Eye (tissue), 1 donor: ENCODE measurements at regions not wholly inside any gene's neighbourhood (a gene's known extent, or its start where the extent isn't known, plus 50 kb on each side); places are given as distances from the start of the nearest gene placed in this dataset.

Experiments
- DNase-seq: peaks from one replicate; pipeline ENCODE4 v3.0.0-alpha.2; 2015

DNA sequence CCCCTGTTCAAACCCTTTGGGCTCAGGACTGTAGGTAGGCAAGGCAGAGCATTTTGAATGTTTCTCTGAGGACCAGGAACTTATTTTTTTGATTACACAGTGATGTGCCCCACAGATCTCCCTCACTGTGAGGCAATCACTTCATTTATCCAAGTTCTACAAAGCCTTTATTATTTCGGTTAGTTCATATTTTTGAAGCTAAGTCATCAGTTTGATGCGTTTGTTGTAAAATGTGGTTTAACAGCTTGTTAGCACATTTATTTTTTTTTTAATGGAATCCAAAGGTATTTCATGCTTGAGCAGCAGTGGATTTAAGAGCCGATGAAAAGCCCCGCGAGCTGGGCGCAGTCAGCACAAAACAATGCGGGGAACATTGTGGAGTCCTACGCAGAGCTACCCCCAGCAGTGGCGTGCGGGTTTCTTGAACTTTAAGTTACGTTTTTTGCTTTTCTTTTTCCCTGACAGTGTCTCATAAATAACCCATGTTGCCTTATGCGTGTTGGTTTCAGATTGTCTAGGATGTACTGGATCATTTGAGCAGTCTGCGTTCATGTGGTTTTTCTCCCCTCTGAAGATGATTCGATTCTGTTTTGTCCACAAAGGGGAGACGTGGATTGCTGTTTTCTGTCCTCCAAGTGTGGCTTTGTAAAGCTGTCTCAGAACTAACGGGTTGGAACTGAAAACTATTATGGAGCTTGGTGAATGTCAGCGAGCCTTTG lies 233.6 kb upstream of the BMP2 start:
- peak; percentile 64 for DNase-seq

GRCh38 chr20:6533351-6533750 lies 234.1 kb upstream of the BMP2 start:
- DNase-seq = peak; percentile 53

DNA sequence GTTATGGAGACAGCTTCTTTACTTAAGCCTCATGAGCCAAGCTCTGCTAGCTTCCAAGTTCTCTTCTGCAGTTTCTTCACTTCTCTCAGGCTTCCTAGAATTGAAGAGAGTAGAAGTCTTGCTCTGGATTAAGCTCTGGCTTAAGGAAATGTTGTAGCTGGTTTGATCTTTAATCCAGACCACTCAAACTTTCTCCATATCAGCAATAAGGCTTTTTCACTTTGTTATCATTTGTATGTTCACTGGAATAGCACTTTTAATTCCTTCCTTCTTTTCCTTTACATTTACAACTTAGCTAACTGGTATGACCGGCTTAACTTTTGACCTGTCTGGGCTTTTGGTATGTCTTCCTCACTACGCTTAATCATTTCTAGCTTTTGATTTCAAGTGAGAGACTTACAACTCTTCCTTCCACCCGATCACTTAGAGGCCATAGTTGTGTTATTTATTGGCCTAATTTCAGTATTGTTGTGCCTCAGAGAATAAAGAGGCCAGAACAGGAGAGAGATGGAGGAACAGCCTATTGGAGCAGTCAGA lies 236.6 kb upstream of the BMP2 start:
- no peak for DNase-seq

- no peak for DNase-seq
These were observed 237.2 kb upstream of the BMP2 start for GRCh38 chr20:6530254-6530653.

GRCh38 chr20:6525447-6526303 lies 241.8 kb upstream of the BMP2 start:
- no peak for DNase-seq

DNA sequence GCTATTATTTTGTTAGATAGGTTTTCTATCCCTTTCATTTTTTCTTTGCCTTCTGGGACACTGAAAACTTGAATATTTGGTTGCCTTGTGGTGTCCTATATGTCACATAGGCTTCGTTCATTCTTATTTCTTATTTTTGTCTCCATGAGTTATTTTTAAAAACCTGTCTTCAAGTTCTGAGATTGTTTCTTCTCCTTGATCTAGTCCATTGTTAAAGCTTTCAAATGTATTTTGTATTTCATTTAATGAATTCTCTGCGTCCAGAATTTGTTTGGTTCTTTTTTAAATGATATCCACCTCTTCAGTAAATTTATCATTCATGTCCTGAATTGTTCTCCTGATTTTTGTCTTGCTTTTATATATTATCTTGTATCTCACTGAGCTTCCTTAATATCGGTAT lies 243.2 kb upstream of the BMP2 start:
- DNase-seq = no peak

DNA sequence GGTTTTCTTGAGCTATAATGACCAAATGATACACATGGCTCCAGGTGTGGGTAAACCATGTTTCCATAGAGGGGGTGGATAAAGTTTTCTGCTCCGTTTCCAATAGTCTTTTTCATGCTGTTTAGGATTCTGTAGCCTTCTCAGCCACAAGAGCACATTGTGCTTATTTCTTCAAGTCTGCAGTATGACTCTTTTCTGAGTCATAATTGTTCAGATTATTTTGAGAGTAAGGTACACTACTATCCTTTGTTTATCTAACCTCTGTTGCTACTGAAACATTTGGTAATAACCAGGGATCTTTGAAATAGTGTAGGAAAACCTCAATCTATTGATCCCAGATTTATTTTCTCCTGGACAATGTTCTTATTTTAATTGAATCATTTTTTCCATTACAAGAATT lies 247.9 kb upstream of the BMP2 start:
- DNase-seq = no peak

DNA sequence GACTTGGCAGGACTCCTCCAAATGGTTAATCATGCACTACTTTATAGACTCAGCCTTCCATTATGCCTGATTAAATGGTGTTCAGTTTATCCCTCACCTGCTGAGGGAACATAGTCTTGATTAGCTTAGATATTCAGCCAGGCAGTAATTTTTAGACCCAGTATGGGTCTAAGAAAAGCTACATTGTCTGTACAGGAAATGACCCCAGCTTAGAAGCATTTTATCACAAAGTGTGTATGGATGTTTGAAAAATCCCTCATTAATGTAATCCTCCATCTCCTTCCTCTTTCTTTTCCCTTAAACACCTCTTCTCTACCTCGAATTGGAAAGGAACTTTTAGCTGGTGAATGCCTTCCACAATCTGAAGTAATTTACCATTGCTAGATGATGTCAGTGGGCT lies 252.2 kb upstream of the BMP2 start:
- DNase-seq = no peak

GRCh38 chr20:6513599-6513998 lies 253.9 kb upstream of the BMP2 start:
- DNase-seq = no peak

DNA sequence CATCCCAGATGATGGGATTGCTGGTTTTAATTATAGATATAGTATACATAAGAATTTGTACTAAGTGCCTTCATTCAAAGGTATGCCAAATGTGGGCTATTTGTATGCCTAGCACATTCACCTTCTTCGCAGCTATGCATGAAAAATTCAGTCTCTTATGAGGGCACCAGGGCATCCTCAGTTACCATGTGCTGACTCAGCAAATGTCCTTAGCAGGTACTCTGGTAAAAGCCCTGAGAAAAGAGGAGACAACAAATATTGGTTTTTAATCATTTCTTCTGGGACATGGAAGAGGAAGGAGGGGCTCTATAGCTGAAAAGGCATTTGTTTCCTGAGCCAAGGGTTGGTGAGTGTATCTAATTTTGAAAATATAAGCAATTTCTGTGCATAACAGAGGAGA lies 258.1 kb upstream of the BMP2 start:
- no peak for DNase-seq

DNA sequence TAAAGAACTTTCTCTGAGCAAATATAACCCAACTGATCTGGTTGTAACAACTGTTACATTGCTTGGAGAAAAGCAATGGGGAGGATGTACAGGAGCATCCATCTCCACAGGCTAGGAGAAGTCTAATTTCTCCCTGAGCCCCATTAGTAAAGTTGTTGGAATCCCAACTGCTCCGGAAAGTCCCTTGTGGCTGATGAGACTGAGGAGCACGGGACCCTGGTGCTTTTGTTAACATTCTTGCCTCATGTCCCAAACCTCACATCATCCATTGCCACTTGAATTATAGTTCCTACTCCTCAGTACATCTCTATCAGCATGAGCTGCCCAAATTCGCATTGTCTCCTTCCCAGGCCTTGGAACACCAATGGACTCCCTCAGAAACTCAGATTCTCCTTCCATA lies 260.6 kb upstream of the BMP2 start:
- DNase-seq = no peak

DNA sequence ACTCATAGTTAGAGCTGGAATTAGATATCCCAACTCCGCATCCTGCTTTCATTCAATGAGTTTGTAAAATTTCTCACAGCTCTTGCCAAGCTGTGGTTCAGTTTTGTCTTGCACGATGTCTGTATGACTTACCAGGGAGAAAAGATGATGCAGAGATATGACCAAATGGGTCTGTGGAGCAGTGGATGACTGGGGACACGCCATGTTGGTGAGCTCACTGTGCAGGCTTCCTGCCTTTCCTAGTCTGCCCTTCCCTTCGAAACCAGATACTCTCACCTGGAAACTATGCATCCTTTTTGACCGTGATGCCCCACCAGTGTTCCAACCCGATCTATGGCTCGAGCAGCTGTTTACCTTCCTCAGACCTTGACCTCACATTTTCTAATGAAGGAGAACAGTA lies 262.7 kb upstream of the BMP2 start:
- DNase-seq = no peak

- no peak for DNase-seq
These were observed 263.3 kb upstream of the BMP2 start for GRCh38 chr20:6504179-6504578.

- no peak for DNase-seq
These were observed 264.5 kb upstream of the BMP2 start for GRCh38 chr20:6502999-6503398.

DNA sequence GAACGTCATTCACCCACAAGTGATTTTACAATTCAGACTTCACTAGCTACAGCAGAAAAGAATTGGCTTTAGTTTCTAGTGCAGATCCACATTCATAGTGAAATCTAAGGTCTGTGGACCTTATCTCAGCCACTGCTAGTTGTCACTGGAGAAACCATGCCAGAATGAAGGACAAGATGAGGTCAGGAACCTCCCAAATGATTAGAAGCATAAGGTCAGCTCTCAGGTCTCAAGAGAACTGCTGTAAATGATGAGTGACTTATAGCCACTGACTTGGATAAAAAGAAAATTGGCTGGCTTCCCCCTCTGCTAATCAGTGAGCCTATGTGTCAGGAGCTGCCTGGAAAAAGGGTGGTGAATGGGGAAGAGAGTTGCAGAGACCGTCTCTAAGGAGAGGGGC lies 265.3 kb upstream of the BMP2 start:
- DNase-seq = no peak

DNA sequence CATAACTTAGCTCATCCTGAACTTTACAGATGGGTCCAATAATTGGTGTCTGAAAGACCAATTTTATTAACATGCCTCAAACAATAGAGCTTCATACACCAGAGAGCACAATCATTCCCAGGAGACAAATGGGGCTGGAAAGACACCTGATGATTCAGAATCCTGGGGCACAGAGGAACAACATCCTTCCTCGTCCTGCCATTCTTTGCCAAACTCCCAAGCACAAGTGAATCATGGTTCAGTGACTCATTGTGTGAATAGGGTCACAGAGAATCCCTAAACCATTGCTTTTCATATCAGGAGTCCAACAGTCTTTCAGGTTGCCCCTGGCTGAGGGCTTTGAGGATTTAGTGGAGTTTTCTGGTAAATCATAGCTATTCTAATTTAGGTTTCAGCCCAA lies 266.4 kb upstream of the BMP2 start:
- no peak for DNase-seq

DNA sequence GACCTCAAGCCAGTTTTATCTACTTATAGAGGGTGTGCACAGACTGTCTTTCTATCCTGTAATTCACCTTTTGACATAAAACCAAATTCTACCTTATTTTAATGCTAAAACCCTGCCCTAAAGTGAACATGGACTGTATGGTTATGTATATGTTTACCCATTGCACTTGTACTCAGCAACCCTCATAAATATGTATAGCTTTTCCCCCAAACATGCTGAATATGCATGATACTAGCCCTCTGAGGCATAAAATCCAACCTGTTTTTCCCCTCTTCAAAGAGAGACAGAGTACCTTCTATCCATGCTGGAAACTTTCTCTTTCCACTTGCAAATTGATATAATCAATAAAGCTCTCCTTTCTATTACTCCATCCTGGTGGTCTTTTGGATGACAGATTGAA lies 267.9 kb upstream of the BMP2 start:
- DNase-seq = no peak

DNA sequence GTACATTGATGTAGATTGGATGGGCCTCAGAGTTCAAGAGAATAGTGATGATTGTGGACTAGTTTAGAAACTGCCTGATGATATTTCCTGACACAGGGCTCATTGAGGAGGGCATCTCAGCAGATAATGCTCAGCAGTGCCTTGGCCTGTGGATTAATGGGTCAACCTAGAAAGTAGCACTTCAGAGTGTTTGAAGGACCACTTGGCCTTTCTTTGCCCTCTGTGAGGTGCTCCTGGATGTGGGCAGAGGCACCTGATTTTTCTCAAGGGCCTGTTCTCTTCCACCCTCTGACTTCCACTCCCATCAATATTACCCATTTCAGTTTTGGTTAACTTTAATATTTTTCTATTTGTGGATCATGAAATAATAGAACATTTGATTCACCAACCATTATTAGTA lies 270.6 kb upstream of the BMP2 start:
- DNase-seq = no peak

DNA sequence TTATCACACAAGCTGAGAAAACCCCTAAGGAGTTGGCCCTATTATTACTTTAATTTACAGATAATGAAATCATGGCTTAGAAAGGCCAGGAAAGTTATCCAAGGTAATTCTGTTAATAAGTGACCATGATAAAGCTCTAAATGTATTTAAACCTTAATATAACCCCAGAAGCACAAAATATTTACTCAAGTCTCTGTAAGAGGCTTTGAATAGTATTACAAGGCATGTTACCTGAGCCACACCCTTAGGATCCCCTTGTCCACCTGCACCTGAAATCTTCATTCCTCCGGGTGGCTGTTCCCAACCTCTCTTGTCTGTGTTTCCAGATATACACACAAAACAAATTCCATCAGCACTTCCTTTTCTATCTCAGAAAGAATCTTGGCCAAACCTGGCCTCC lies 271.6 kb upstream of the BMP2 start:
- no peak for DNase-seq

DNA sequence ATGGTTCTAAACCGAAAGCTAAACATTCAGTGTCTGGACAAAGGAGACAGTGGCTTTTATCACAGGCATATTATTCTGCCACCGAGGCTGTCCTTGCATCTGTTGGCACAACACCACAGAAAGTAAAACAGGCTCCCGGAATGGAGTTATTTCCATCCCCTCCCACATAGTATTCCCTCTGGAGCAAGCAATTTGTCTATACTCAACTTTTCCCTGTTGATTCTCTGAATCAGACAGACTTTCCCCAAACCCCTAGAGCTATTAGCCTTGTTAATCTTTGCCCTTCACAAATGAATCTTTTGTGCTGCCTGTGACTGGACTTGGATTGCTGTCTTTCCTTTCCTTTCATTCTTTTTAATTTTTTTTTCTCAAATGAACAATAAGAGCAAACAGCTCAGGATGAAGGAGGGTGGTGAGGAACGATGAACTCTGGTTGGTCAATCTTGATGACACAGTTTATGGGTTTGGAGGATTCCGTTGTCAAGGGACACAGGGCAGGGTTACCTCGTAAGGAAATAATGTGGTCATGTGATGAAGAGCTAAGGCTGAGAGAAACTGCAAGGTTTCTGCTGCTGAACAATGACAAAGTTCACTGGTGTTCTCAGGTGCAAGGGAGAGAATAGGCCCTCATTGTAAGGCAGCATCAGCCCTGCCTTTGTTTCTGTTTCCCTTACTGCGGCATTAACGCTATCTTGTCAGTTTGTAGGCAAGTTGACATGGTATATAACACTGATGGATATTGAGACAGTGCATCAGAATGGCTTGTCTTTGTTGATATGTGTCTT lies 275.0 kb upstream of the BMP2 start:
- no peak for DNase-seq

- DNase-seq = no peak
These were observed 276.6 kb upstream of the BMP2 start for GRCh38 chr20:6490849-6491248.

- DNase-seq = no peak
These were observed 277.9 kb upstream of the BMP2 start for GRCh38 chr20:6489361-6490171.

DNA sequence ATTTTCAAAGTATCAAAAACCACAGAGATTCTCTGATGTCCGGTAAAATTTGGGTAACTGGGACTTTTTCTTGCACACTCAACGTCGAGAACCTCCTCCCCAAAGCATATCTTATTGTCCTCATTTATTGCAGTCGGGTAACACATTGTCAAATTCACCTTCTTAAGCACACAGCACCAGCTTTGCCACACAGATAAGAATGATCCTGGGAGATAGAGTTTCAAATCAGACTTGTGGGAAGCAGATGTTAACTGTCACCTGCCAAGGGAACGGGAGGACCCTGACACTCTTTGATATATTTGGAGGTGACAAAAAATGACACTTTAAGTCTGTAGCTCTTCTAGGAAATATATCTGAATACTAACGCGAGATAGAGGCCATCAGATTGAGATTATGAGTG lies 282.1 kb upstream of the BMP2 start:
- no peak for DNase-seq
